Activated T-cell treated with anti-CD3 and anti-CD28 coated beads for 24 hours (primary cell): ENCODE measurements at regions not wholly inside any gene's neighbourhood (a gene's known extent, or its start where the extent isn't known, plus 50 kb on each side); places are given as distances from the start of the nearest gene placed in this dataset.

Experiments
- DNase-seq: peaks from one replicate; pipeline ENCODE4 v3.0.0-alpha.2; 2020; ENCODE audit warnings: low read depth

DNA sequence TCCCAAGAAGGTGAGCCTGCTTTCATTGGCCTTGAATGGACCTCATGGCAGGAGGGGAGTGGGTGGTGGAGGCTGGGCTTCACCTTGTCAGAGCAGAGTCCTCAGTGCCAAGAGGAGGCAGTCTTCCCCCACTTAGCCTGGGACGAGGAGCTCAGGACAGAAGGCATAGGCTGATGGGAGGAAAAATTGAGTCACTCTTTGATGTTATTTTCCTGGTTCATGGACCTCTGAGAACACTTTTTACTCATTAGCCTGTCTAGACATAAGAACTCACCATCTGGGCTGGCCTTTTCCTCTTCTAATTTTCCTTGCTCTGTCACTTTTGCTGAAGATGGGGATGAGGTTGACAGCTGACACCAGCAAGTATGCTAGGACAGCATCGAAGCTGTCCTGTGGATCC, 225.7 kb upstream of the TNP1 start:
- DNase-seq: no peak

DNA sequence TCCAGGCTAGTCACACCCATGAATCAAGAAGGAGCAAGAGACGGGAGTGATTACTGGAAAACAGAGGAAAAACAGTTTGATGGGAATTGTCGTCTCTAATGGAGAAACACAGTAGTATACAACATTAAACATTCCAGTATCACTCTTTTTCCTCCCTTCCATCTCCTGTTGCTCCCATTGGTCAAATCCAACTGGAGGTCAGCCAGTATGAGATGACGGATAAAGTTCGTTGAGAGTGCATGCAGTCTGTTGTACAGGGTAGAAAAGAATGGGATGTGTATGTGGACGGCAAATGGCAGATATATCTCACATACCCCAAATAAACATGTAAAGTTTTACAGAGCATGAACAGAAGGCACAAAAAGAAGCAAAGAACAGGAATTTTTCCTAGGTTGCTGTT, 221.9 kb upstream of the TNP1 start:
- no peak for DNase-seq

GRCh38 chr2:217079165-217079564, 219.3 kb upstream of the TNP1 start:
- DNase-seq: no peak

DNA sequence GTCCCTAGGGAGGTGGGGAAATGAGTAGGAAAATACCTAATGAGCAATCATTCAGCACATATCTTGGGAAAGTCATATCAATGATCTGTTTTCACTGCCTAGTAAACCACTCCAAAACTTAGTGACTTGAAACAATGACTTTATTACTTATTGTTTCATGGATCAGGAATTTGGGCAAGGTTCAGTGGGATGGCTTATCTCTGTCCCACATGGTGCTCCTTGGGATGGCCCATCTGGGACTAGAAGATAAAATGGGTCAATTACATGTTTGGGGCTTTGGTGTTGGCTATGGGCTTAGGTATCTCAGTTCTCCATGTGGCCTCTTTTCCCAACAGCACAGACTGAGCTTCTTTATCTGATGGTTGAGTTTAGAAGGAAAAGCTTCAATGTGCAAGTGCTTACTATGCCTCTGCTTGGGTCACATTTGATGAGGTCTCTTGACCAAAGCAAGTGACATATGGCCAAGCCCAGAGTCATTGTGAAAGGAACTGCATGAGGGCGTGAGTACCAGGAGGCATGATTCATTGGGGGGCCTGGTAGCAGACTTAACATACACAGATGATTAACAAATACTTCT, 218.1 kb upstream of the TNP1 start:
- DNase-seq: no peak

- no peak for DNase-seq
These were observed 216.9 kb upstream of the TNP1 start for GRCh38 chr2:217076657-217077232.

DNA sequence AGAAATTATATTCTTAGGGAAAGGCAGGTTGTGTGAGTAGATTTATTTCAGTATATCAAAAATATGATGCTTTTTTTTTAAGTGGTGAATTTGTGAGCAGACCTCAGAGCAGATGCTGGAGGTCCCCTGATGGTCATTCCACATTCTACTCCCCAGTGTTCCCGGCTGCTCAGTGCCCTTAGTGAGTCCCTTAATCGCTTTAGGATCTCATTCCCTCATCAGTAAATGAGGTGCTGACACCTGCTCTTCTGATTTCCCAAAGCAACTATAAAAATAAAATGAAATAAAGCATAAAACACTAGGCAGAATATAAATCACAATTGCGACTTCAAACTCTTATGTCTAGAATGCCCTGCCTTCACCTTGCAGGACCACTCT, 216.2 kb upstream of the TNP1 start:
- DNase-seq: no peak

GRCh38 chr2:217075268-217076057, 215.6 kb upstream of the TNP1 start:
- DNase-seq: no peak

- DNase-seq: no peak
These were observed 214.9 kb upstream of the TNP1 start for GRCh38 chr2:217074576-217075255.

GRCh38 chr2:217071416-217071815, 211.6 kb upstream of the TNP1 start:
- no peak for DNase-seq

DNA sequence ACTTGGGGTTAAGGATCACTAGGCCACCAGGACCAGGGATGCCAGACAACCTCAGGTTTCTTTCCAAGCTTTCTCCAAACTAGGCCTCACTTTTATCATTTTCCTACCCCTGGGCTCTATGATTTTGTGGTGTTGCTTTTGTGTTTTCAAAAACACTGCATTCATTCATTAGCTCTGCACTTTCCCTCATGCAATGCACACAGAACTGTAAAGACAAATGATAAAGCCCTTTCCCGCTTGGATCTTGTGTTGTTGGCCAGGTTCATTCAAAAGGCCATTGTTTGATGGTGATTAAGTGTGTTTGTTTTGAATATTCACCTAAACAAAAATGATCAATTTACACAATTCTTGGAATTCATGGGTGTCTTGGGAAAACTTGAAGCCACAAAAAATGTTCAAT, 210.7 kb upstream of the TNP1 start:
- DNase-seq: no peak

GRCh38 chr2:217070043-217070430, 210.2 kb upstream of the TNP1 start:
- no peak for DNase-seq

DNA sequence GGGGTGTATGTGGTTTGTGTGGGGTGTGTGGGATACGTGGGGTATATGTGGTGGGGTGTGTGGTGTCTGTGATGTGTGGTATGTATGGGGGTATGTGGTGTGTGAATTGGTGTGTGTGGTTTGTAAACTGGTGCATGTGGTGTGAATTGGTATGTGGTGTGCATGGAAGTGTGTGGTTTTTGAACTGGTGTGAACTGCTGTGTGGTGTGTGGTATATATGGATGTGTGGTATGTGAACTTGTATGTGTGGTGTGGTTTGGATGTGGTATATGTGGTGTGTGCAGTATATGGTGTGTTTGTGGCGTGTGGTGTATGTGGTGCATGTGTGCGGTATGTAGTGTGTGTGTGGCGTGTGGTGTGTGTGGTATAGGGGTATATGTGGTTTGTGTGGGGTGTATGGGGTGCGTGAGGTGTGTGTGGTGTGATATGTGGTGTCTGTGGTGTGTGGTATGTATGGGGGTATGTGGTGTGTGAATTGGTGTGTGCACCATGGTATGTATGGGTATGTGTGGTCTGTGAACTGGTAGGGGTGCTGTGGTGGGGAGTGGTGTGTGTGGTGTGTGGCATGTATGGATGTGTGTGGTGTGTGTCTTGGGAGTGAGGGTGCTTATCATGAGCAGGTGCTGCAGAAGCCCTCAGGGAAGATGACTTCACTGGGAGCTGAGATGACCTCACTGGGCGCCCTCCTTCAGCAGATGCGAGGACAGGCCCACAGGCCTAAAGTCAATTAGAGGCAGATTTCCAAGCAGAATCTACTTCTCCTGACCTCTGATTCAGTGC, 209.6 kb upstream of the TNP1 start:
- no peak for DNase-seq

DNA sequence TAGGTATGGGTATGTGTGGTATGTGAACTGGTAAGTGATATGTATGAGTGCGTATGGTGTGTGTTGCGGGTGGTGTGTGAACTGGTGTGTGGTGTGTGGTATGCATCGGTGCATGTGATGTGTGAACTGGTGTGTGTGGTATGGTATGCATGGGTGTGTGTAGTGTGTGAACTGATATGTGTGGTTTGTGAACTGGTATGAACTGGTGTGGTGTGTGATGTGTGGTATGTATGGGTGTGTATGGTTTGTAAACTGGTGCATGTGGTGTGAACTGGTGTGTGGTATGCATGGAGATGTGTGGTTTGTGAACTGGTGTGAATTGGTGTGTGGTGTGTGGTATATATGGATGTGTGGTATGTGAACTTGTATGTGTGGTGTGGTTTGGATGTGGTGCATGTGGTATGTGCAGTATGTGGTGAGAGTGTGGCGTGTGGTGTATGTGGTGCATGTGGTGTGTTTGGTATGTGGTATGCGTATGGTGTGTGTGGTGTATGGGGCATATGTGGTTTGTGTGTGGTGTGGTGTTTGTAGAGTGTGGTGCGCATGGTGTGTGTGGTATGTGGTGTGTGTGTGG, 208.9 kb upstream of the TNP1 start:
- no peak for DNase-seq

DNA sequence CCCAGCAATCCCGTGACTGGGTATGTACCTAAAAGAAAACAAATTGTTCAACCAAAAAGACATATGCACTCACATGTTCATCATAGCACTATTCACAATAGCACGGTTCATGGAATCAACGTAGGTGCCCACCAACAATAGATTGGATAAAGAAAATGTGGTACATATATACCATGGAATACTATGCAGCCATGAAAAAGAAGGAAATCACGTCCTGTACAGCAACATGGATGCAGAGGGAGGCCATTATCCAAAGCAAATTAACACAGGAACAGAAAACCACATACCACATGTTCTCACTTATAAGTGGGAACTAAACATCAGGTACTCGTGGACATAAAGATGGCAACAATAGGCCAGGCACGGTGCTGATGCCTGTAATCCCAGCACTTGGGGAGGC, 207.9 kb upstream of the TNP1 start:
- no peak for DNase-seq

DNA sequence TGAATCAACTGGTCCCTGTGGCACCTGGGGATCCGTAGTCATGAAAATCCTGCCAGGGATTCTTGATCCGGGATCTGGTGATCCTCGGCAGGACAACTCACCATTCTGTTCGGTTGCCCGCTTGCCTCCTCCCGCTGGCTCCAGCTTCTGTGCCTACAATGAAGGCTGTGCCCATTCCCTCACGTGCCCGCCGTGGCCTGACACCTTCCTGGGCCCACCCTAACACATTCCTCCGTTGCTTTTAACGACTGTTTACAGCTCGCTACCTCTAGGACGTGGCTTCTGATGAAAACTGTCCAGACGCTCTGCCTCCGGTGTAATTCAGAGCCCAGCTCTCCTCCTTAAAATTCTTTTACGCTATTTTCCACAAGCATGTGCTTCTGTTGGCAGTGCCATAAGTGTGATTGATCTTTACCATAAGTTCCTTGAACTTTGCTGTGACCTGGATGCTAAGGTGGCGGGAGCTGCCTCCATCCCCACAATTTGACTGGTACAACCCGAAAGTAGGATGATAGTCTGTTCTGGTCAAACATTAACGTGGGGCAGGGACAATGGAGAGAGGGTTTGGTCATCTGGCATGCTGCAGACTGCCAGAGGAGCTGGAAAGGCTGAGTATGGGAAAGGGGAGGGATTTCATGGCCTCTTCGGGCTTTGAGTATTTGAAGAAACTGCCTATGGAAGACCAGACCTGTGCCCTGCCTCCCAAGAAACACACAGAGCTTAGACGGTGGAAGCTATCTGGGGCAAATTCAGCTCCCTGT, 206.8 kb upstream of the TNP1 start:
- no peak for DNase-seq

DNA sequence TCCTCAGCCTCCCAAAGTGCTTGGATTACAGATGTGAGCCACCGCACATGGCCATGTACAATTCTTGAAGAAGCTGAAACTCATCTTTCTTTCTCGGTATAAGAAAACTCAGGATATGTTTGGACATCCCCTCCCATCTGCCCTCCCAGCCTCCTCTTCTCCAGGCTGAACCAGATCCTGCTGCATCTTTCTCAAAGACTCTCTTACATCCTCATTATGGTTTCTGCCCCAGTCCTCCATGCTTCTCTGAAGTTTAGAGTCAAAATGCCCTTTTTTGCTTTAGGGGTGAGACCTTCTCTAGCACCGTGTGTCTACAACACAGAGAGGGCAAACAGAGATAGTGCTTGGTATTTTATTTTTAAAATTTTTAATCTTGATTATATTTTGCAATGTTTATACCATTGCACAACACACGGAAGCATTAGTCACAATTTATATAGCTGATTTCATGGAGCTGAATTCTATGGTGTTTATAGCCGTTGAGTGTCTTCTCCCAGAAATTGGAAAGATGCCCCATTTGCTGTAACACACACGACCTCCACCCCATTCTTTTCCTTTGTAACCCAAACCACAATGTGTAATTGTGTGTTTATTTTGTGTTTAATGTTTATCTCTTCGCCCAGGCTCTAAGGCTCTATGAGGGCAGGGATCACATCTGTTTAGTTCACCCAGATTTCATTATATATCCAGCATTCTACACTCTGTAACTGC, 206.0 kb upstream of the TNP1 start:
- no peak for DNase-seq

DNA sequence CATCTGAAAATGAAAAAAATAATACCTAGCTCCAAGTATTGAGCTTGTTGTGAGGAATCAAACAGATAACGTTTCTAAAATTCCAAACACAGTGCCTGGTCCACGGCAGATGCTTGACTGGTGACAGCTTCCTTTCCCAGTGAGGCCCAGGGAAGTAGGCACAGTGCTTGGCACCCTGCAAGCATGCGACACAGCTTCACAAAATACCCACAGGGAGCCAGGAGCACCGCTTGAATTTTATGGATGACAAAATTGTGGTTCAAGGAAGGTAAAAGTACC, 205.1 kb upstream of the TNP1 start:
- DNase-seq: no peak

GRCh38 chr2:217064234-217065011, 204.6 kb upstream of the TNP1 start:
- DNase-seq: no peak

DNA sequence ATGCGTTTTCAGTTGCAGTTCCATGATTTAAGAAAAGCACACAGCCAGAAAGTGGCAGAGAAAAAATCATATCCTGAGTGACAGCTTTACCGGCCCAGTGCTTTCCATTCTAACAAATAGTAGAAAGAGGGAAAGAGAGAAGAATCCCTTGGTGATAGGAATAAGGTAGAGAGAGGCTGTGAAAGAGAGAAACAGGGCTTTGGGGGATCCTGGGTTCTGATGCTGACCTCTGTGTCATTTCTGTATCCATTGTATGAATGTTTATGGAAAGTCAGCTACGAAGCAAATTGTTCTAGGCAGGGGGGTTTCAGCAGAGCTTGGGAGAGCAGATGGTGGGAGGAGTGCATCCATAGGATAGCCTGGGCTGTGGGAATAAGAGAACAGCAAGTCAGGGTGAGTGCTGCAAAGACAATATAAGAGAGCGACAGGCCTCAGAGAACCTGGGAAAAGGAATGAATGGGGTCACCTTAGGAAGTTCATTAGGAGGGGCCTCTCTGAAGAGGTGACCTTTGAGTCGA, 203.4 kb upstream of the TNP1 start:
- DNase-seq: no peak

GRCh38 chr2:217062768-217063167, 202.9 kb upstream of the TNP1 start:
- DNase-seq: no peak
